Endodermal cell (in vitro differentiated cells): ENCODE measurements at regions not wholly inside any gene's neighbourhood (a gene's known extent, or its start where the extent isn't known, plus 50 kb on each side); places are given as distances from the start of the nearest gene placed in this dataset.
A peak's percentile ranks its signal among the peaks of the same experiment; 100 is the strongest.

Experiments
- DNase-seq: peaks from one replicate; pipeline ENCODE4 v3.0.0-alpha.2; 2017
- H3K27ac ChIP-seq: 2 replicates; pipeline ENCODE4 v1.5.1; 2013; ENCODE audit warnings: mild to moderate bottlenecking, low read depth, low read length, moderate library complexity
- H3K27me3 ChIP-seq: 2 replicates; pipeline ENCODE4 v1.6.1; 2013; ENCODE audit warnings: mild to moderate bottlenecking, low read length, moderate library complexity; ENCODE audit not compliant: insufficient read depth, control insufficient read depth, poor library complexity, severe bottlenecking
- H3K36me3 ChIP-seq: 2 replicates; pipeline ENCODE4 v1.7.0; 2013; ENCODE audit warnings: mild to moderate bottlenecking, low read length, moderate library complexity; ENCODE audit not compliant: control insufficient read depth, insufficient read depth
- H3K4me1 ChIP-seq: one replicate; pipeline ENCODE4 v1.7.0; 2013; ENCODE audit warnings: low read length; ENCODE audit not compliant: control insufficient read depth, insufficient read depth
- H3K4me3 ChIP-seq: 2 replicates; pipeline ENCODE4 v1.5.1; 2013; ENCODE audit warnings: mild to moderate bottlenecking, low read length, moderate library complexity
- H3K9ac ChIP-seq: 2 replicates; pipeline ENCODE4 v1.6.1; 2013; ENCODE audit warnings: mild to moderate bottlenecking, low read length, moderate library complexity; ENCODE audit not compliant: poor library complexity, severe bottlenecking; ENCODE audit errors: extremely low read depth
- H3K9me3 ChIP-seq: 2 replicates; pipeline ENCODE4 v1.6.1; 2013; ENCODE audit warnings: mild to moderate bottlenecking, low read length, moderate library complexity; ENCODE audit not compliant: control insufficient read depth
- H3K27ac Mint-ChIP-seq: 2 replicates; pipeline ENCODE4 v1.8.0; 2020; ENCODE audit warnings: mixed read lengths
- H3K27me3 Mint-ChIP-seq: 2 replicates; pipeline ENCODE4 v1.8.0; 2021; ENCODE audit warnings: mild to moderate bottlenecking, mixed read lengths; ENCODE audit not compliant: insufficient read depth
- H3K36me3 Mint-ChIP-seq: 2 replicates; pipeline ENCODE4 v1.8.0; 2020; ENCODE audit warnings: low read depth, mixed read lengths
- H3K4me1 Mint-ChIP-seq: 2 replicates; pipeline ENCODE4 v1.8.0; 2020; ENCODE audit warnings: mixed read lengths
- H3K4me3 Mint-ChIP-seq: 2 replicates; pipeline ENCODE4 v1.8.0; 2020; ENCODE audit warnings: mild to moderate bottlenecking, moderate library complexity, mixed read lengths
- H3K9me3 Mint-ChIP-seq: 2 replicates; pipeline ENCODE4 v1.8.0; 2020; ENCODE audit warnings: mild to moderate bottlenecking, mixed read lengths
- WGBS, 2 experiments: methylation state at CpG; one replicate each; pipeline versions ENCODE4 v1.1.5 to v1.1.7; 2013; ENCODE audit warnings: missing lambda C conversion rate in 2 of 2, mixed read lengths in 1 of 2; ENCODE audit not compliant: insufficient coverage in 1 of 2, insufficient read length in 1 of 2; 5-methylcytosine and 5-hydroxymethylcytosine counted together
- TF ChIP-seq, protein P1 (sequence below): fragments of 200-600 bp; sonication (generic); conservative IDR thresholded peaks from 2 replicates; pipeline ENCODE4 v1.5.0; 2021; ENCODE audit warnings: antibody characterized with exemption, mild to moderate bottlenecking

- Histone ChIP-seq H3K9ac (no peak overlapping the region), H3K4me1 (no peaks in the 10 kb centered on the region), H3K27ac (peak overlapping the region; percentile 42), H3K4me3 (no peak overlapping the region), H3K9me3 (no peaks in the 10 kb centered on the region), H3K27me3 (no peaks in the 10 kb centered on the region), H3K36me3 (no peaks in the 10 kb centered on the region)
- DNase-seq, result peak; percentile 39
- no peaks in the 10 kb centered on the region for H3K27me3 Mint-ChIP-seq
- no peak overlapping the region for H3K27ac Mint-ChIP-seq
- TF ChIP-seq, protein P1, sequence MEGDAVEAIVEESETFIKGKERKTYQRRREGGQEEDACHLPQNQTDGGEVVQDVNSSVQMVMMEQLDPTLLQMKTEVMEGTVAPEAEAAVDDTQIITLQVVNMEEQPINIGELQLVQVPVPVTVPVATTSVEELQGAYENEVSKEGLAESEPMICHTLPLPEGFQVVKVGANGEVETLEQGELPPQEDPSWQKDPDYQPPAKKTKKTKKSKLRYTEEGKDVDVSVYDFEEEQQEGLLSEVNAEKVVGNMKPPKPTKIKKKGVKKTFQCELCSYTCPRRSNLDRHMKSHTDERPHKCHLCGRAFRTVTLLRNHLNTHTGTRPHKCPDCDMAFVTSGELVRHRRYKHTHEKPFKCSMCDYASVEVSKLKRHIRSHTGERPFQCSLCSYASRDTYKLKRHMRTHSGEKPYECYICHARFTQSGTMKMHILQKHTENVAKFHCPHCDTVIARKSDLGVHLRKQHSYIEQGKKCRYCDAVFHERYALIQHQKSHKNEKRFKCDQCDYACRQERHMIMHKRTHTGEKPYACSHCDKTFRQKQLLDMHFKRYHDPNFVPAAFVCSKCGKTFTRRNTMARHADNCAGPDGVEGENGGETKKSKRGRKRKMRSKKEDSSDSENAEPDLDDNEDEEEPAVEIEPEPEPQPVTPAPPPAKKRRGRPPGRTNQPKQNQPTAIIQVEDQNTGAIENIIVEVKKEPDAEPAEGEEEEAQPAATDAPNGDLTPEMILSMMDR, result no peak
- peaks cover 22% of the 10 kb centered on the region for H3K9me3 Mint-ChIP-seq
- no peaks in the 10 kb centered on the region for H3K36me3 Mint-ChIP-seq
- peaks cover 7% of the 10 kb centered on the region for H3K4me1 Mint-ChIP-seq
- WGBS, 2 experiments, result 88 to 91% methylated on average over 10 to 18 of the region's 18 CpGs
- H3K4me3 Mint-ChIP-seq, result no peak overlapping the region
These were observed 999.6 kb downstream of the BRD1 start for GRCh38 chr22:48827904-48828555.

DNA sequence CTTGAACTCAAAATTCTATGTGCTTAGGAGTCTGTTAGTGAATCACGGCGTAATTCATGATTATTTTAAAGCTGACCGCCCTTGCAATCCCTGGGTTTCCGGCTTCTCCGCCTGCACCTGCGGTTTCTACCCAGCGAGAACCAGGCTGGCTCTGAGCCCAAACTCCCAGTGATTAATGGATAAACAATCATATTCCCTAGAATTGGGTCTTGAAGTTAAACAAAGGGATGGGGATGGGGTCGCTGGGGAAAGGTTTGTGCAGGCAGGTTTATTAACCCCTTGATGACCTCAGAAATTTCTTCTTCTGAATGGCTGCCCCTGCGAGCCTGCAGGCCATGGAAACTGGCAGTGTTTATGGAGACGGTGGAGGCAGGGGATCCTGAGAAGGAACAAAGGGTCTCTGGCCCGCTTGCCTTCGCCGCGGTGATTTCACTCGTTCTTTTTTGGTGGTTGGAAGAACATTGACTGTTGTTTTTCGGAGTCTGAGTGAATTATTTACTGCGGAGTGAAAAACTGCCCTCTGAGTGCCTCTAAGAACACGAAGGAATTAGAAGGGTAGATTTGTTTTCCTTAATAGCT lies 1000.3 kb downstream of the BRD1 start:
- Histone ChIP-seq H3K36me3 (no peaks in the 10 kb centered on the region), H3K27ac (peak overlapping the region; percentile 42), H3K9me3 (no peaks in the 10 kb centered on the region), H3K4me1 (no peaks in the 10 kb centered on the region), H3K4me3 (no peak overlapping the region), H3K9ac (no peak overlapping the region), H3K27me3 (no peaks in the 10 kb centered on the region)
- H3K9me3 Mint-ChIP-seq, result peaks cover 17% of the 10 kb centered on the region
- WGBS, 2 experiments, result 85 to 93% methylated on average over 13 to 18 of the region's 18 CpGs
- H3K4me1 Mint-ChIP-seq, result peaks cover 7% of the 10 kb centered on the region
- DNase-seq, result no peak
- no peaks in the 10 kb centered on the region for H3K36me3 Mint-ChIP-seq
- H3K27me3 Mint-ChIP-seq, result no peaks in the 10 kb centered on the region
- peak overlapping the region; percentile 13 for H3K27ac Mint-ChIP-seq
- no peak overlapping the region for H3K4me3 Mint-ChIP-seq
- TF ChIP-seq, protein P1, result no peak

DNA sequence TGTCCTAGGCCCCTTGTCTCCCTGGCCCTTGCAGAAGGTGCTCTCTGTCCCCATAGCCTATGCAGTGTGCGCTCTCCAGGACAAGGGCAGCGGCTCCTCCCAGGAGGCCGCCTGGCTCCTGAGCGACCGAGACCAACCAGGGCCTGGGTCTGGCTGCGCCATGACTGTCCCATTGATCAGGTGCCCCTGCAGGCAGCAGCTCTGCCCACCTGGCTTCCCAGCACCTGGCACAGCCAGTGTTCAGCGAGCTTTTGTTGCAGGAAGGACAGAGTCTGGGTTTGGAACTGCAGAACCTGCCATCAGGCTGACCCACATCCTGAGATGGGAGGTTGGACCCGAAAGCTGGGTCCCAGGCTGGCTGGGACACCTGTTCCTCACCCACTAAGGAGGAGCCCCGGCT lies 1001.1 kb downstream of the BRD1 start:
- H3K36me3 ChIP-seq, result no peaks in the 10 kb centered on the region
- H3K27me3 Mint-ChIP-seq, result no peaks in the 10 kb centered on the region
- peaks cover 15% of the 10 kb centered on the region for H3K9me3 Mint-ChIP-seq
- DNase-seq, result no peak
- no peaks in the 10 kb centered on the region for H3K27me3 ChIP-seq
- H3K9me3 ChIP-seq, result no peaks in the 10 kb centered on the region
- no peaks in the 10 kb centered on the region for H3K4me1 ChIP-seq
- no peaks in the 10 kb centered on the region for H3K36me3 Mint-ChIP-seq
- no peak overlapping the region for H3K4me3 Mint-ChIP-seq
- WGBS, 2 experiments, result 93 to 98% methylated on average over 6 to 9 of the region's 9 CpGs
- TF ChIP-seq, protein P1, result no peak
- no peak overlapping the region for H3K27ac ChIP-seq
- H3K9ac ChIP-seq, result no peak overlapping the region
- H3K27ac Mint-ChIP-seq, result no peak overlapping the region
- H3K4me3 ChIP-seq, result no peak overlapping the region
- peaks cover 7% of the 10 kb centered on the region for H3K4me1 Mint-ChIP-seq
